ENCODE measurements at regions not wholly inside any gene's neighbourhood (a gene's known extent, or its start where the extent isn't known, plus 50 kb on each side); places are given as distances from the start of the nearest gene placed in this dataset.
"Not testable (repeated sequence)": the region's sequence is repeated elsewhere in the genome, so short reads cannot be mapped to it uniquely, and the experiment has no call there.

GRCh38 chr21:33121715-33122475 lies 52.0 kb downstream of the OLIG1 start:
- peak; percentile 75 for DNase-seq (ENCODE audit: low spot score)

GRCh38 chr21:33122507-33122906 lies 52.6 kb downstream of the OLIG1 start:
- DNase-seq (ENCODE audit: low spot score), result no peak

DNA sequence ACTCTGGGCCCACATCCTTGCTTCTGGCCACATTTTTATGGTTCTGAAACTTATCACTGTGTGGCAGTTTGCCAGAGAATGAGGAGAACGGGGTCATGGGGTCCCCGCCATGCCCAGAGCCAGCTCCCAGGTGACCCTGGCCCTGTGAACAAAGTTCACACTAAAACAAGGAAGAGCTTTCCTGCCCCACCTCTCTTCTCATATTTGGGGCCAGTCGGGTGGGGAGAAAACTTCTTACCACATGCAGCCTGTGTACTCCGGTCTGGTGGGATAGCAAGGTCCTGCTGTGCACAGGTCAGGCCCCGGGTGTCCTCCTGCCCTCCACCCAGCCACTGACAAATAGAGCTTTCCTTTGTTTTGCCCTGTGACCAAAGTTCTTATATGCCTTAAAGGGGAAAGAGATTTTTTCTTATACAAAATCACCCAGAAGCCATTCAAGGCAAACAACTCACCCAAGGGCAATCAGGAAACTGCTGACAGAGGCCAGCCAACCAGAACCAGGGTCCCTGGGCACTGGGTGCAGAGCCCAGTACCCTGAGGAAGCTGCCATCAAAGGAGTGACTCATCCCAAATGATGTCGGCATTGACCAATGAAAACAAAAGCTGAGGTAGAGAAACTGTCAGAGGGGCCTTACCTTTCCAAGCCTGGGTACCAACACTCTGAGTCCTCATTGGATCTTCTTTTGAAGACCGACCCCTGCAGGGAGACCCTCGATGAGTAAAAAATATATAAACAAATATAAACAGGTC lies 53.6 kb downstream of the OLIG1 start:
- no peak for DNase-seq (ENCODE audit: low spot score)

DNA sequence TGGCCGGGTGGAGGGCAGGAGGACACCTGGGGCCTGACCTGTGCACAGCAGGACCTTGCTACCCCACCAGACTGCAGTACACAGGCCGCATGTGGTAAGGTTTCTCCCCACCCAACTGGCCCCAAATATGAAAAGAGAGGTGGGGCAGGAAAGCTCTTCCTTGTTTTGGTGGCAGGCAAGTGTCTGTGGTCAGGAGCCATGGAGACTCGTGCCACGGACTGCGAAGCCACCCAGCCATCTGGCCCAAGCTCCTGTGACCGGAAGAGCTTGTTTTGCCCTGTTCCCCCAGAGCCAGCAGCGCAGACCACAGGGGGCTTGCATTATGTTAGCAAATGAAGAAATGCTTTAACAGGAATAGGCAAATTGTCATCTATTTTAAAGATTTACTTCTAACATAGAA lies 54.9 kb downstream of the OLIG1 start:
- DNase-seq (ENCODE audit: low spot score), result no peak

DNA sequence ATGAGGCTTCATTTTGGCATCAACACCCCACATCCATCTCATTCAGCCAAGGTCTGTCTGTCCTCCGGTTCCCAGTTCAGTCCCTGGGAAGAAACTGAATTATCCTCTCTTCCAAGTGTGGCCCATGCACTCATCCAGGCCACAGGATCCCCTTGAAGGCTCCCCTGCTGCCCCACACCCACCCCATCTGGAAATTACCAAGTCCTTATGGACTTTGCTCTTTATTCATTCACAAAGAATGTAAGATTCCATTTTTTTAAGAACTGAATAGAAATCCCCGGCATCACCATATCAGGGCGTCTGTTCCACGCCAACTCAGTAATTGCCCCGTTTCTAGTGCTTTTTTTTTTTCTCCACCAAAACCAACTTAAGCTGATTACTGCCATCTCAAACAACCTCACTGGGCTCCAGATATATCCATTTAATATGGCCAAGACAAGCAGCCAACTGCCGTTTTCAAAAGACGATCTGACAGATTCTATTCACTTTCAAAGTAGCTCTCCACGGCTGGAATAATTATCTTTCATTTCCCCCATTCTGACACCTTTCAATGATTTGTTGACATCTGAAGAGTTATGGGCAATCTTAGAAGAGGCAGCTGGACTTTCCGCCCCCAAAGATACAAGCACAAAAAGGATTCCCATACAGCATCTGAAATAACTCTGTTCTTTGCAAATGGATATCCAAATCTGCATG lies 55.9 kb downstream of the OLIG1 start:
- DNase-seq (ENCODE audit: low spot score), result no peak

DNA sequence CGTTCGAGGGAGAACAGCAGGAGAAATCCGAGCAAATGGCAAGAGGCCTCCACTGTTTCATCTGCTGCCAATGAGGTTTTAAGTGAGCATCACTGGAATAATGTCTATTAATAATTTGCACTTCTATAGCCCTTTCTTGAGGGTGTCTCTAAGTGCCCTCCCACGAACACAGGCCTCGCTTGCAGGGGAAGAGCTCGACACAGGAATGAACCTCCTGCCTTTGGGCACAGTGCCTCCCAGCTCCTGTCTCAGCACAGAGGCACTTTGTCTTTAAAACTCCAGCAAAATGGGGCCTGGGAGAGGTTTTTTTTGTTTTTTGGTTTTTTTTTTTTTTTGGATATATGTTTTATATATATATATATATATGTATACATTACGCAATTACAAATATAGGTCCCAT lies 56.6 kb downstream of the OLIG1 start:
- no peak for DNase-seq (ENCODE audit: low spot score)

- DNase-seq (ENCODE audit: low spot score), result peak; percentile 81
Observed at GRCh38 chr21:33127154-33127867, 57.4 kb downstream of the OLIG1 start.

GRCh38 chr21:33127868-33128242 lies 57.9 kb downstream of the OLIG1 start:
- DNase-seq (ENCODE audit: low spot score), result no peak

GRCh38 chr21:33128538-33128937 lies 58.6 kb downstream of the OLIG1 start:
- DNase-seq (ENCODE audit: low spot score), result no peak

DNA sequence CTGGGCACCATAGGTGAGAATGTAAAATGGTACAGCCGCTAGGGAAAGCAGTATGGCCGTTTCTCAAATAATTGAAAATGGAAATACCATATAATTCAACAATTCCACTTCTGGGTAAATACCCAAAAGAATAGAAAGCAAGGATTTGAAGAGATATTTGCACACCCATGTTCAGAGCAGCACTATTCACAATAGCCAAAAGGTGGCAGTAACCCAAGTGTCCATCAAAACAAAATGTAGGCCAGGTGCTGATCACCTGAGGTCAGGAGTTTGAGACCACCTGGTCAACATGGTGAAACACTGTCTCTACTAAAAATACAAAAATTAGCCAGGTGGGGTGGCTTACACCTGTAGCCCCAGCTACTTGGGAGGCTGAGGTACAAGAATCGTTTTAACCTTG lies 62.1 kb downstream of the OLIG1 start:
- peak; percentile 23 for DNase-seq (ENCODE audit: low spot score)

- no peak for DNase-seq (ENCODE audit: low spot score)
Observed at GRCh38 chr21:33133892-33134291, 64.0 kb downstream of the OLIG1 start.

- no peak for DNase-seq (ENCODE audit: low spot score)
Observed at GRCh38 chr21:33135925-33136324, 66.0 kb downstream of the OLIG1 start.

DNA sequence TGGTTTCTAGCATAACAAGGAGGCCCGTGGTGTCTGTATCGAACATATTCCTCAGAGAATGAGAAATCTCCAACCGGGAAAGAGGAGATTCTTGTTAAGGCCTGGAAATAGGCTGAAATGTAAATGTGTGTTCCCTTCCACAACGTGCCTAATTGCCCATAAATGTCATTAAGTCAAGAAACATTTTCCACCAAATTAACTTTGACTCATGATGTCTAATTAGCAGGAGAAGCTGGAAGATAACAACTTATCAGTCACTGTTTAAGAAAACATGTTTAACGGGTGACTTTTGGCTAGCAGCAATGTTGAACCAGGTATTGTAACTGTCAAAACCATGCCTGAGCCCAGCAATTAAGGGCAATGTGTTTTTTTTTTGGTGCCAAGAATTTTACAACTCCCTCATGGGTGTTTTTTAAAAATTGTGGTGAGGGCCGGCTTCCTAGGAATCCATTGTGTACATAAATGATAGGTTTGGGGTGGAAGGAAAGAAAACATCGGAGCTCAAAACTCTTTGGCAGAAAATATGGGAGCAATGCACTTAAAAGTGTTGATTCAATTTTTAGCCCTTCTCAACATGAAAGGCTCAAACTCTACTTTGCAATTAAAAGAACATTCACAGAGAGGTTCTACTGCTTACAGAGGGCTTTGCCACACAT lies 67.0 kb downstream of the OLIG1 start:
- no peak for DNase-seq (ENCODE audit: low spot score)

DNA sequence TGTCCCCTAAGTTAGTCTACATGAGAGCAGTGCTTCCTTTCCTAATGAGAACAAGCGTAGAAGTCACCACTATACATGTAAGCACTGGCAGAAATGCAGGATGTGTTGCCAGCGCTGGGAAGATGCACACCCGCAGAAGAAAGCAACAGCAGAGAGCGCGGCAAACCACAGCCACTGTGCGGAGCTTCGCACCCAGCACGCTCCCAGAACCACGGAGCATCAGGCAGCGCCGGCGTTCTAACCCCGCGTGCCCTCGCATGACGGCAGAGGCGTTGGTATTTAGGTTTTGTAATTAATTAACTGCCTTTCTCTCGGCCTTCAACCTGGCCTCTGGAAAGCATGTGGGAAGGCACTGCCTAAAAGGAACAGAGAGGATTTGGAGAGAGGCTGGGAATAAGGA lies 69.1 kb downstream of the OLIG1 start:
- DNase-seq (ENCODE audit: low spot score), result no peak

DNA sequence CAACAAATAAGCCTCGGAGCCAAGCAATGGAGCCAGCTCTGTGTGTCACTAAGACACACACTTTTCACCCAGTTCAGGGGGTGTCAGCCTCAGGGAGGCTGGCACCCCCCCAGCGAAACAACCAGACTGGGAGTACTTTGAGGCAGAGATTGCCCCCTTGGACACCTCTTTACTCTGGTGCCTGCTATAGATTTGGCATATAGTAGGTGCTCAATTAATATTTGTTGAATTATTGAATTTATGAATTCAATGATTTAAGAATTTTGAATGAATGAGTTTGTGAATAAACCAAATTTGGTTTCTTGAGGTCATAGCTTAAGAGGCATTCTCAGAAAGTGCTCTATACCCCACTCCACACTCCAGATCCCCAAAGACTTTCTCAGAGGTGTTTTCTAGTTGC lies 70.3 kb downstream of the OLIG1 start:
- DNase-seq (ENCODE audit: low spot score), result no peak

- no peak for DNase-seq (ENCODE audit: low spot score)
Observed at GRCh38 chr21:33146467-33146866, 76.5 kb downstream of the OLIG1 start.

DNA sequence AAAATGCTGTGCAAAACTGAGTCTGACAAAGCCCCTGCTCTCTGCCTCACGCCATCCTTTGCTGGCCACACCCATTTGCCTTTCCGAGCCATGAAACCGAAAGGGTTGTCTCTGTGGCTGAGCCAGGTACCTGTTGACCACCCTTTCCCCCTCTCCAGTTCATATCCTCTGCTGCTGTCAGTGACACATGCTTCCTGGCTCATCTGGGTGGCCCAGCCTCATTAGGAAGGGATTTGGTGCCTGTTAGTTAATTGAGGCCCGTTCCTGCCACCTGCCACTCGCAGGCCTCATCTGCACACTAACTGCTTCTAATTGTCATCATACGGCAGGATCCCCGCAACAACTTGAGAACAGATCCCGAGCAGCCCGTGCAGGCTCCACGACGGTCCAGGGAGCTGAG lies 79.2 kb downstream of the OLIG1 start:
- no peak for DNase-seq (ENCODE audit: low spot score)

DNA sequence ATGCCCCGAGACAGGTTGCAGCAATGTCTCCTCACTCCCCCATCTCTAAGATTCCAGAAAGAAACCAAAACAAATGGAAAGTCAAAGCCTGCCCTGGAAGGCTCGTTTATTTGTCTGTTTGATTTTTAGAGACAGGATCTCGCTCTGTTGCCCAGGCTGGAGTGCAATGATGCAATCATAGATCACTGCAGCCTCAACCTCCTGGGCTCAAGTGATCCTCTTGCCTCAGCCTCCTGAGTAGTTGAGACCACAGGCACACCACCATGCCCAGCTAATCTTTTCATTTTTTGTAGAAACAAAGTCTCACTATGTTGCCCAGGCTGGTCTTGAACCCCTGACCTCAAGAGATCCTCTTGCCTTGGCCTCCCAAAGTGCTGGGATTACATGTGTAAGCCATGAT lies 78.8 kb upstream of the IFNAR2 start:
- DNase-seq (ENCODE audit: low spot score), result not testable (repeated sequence)

GRCh38 chr21:33151941-33152731 lies 77.6 kb upstream of the IFNAR2 start:
- DNase-seq (ENCODE audit: low spot score), result no peak

DNA sequence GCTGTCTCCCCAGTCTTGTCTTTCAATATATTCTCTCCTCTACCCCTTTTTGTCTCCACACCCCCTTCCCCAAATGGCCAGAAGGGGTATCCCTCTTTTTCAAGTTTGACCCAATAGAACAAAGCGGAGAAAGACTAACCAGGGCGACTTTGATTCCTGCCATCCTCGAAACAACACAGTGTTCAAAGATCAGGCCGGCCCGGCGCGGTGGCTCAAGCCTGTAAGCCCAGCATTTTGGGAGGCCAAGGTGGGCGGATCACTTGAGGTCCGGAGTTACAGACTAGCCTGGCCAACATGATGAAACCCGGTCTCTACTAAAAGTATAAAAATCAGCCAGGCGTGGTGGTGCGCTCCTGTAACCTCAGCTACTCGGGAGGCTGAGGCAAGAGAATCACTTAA lies 77.0 kb upstream of the IFNAR2 start:
- no peak for DNase-seq (ENCODE audit: low spot score)

GRCh38 chr21:33155005-33155404 lies 74.7 kb upstream of the IFNAR2 start:
- DNase-seq (ENCODE audit: low spot score), result no peak
